ENCODE measurements at regions not wholly inside any gene's neighbourhood (a gene's known extent, or its start where the extent isn't known, plus 50 kb on each side); places are given as distances from the start of the nearest gene placed in this dataset.

DNA sequence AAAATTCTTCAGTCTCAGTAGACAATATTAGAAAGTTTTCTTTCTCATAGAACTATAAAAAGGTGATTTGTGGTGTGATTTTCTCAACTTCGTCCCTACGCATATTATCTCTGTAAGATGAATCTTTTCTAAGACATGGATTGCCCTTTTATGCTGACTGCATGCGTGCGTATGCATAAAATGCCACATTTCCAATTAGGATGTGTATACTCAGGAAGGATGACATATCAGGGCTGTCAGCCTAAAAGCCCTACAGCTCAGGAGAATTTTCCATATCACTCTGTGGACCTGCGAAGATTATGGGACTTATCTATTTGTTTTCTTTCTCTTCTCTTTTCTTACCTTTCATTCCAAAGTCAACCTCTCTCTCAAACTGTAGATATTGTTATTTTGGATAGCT, 166.5 kb upstream of the GPC6 start:
- no peaks in the 10 kb centered on the region for H3K36me3 ChIP-seq
- 90% methylated on average over 5 of the region's 5 CpGs for WGBS
- intact Hi-C loops (cut with DNase I) = no loop called here
- no peaks in the 10 kb centered on the region for H3K9me3 ChIP-seq
- H3K4me1 ChIP-seq (replicated peaks) = no peaks in the 10 kb centered on the region
- no peak overlapping the region for H3K27ac ChIP-seq
- no peak overlapping the region for H3K4me3 ChIP-seq
- no peak for DNase-seq (ENCODE audit: low spot score)
- TF ChIP-seq POLR2A (IDR thresholded peaks at IDR 0.05) (no peak), POLR2AphosphoS5 (IDR thresholded peaks at IDR 0.05) (no peak)
- TF ChIP-seq, protein P1, sequence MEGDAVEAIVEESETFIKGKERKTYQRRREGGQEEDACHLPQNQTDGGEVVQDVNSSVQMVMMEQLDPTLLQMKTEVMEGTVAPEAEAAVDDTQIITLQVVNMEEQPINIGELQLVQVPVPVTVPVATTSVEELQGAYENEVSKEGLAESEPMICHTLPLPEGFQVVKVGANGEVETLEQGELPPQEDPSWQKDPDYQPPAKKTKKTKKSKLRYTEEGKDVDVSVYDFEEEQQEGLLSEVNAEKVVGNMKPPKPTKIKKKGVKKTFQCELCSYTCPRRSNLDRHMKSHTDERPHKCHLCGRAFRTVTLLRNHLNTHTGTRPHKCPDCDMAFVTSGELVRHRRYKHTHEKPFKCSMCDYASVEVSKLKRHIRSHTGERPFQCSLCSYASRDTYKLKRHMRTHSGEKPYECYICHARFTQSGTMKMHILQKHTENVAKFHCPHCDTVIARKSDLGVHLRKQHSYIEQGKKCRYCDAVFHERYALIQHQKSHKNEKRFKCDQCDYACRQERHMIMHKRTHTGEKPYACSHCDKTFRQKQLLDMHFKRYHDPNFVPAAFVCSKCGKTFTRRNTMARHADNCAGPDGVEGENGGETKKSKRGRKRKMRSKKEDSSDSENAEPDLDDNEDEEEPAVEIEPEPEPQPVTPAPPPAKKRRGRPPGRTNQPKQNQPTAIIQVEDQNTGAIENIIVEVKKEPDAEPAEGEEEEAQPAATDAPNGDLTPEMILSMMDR (IDR thresholded peaks at IDR 0.05) = no peak
- H3K27me3 ChIP-seq (replicated peaks; ENCODE audit: insufficient read depth) = no peaks in the 10 kb centered on the region

DNA sequence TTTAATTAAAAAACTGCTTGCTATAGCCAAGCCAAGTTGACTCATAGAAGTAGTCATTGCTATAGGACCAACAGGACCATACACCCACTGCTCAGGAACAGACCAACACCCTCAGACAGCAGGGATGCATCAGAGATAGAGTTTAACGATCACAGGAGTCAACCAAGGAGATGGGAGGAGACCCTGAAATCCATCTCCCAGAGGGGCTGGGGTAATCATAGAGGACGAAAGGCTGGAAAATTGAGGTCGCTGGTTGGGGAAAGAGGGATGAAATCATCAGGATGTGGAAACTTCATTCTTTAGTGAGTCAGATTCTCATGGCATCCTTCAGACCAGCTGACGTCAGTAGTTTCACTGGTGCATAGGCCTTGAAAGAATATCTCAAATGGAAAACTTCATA, 160.4 kb upstream of the GPC6 start:
- 97% methylated on average over 4 of the region's 4 CpGs for WGBS
- no peaks in the 10 kb centered on the region for H3K27me3 ChIP-seq (replicated peaks; ENCODE audit: insufficient read depth)
- H3K27ac ChIP-seq = no peak overlapping the region
- H3K4me3 ChIP-seq = no peak overlapping the region
- no peaks in the 10 kb centered on the region for H3K4me1 ChIP-seq (replicated peaks)
- H3K36me3 ChIP-seq = no peaks in the 10 kb centered on the region
- intact Hi-C loops (cut with DNase I) = no loop called here
- no peaks in the 10 kb centered on the region for H3K9me3 ChIP-seq
- DNase-seq (ENCODE audit: low spot score) = no peak
- TF ChIP-seq POLR2A (IDR thresholded peaks at IDR 0.05) (no peak), POLR2AphosphoS5 (IDR thresholded peaks at IDR 0.05) (no peak)
- TF ChIP-seq, protein P1 (IDR thresholded peaks at IDR 0.05) = no peak

DNA sequence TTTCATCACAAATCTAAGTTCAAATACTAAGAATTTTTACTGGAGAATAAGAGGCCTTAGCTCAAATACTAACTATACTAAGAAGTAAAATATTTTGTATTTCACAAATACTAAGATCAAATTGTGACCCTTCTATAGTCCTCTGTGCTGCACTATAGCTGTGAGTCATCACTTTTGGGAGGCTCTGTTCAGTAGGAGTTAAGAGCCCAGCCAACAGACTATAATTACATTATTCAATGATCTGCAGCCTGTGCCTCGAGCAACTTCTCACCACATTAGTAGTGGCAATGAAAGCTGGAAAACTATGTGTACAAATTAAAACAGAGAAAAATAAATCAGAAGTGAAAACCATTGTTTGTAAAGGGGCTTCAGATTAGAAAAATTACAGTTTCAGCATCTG, 147.3 kb upstream of the GPC6 start:
- no peak for TF ChIP-seq POLR2A (IDR thresholded peaks at IDR 0.05)
- TF ChIP-seq, protein P1 (IDR thresholded peaks at IDR 0.05) = no peak
- TF ChIP-seq POLR2AphosphoS5 (IDR thresholded peaks at IDR 0.05) = no peak
- Histone ChIP-seq H3K4me1 (replicated peaks) (no peaks in the 10 kb centered on the region), H3K27me3 (replicated peaks; ENCODE audit: insufficient read depth) (no peaks in the 10 kb centered on the region), H3K4me3 (no peak overlapping the region), H3K27ac (no peak overlapping the region), H3K9me3 (no peaks in the 10 kb centered on the region), H3K36me3 (no peaks in the 10 kb centered on the region)
- intact Hi-C loops (cut with DNase I) = no loop called here
- WGBS = 74% methylated on average over 1 of the region's 1 CpG
- DNase-seq (ENCODE audit: low spot score) = no peak

DNA sequence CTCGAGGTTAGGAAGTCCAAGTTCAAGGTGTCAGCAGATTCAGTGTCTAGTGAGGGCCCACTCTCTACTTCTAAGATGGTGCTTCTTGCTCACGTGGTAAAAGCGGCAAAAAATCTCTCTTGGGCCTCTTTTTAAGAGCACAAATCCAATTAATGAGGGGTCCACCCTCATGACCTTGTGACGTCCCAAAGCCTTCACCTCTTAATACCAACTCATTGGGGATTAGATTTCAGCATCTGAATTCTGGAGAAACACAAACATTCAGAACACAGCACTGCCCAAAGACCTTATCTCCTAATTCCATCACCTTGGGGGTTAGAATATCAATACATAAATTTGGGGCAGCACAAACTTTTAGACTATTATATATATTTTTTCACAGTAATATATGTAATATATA, 146.4 kb upstream of the GPC6 start:
- intact Hi-C loops (cut with DNase I) = no loop called here
- Histone ChIP-seq H3K9me3 (no peaks in the 10 kb centered on the region), H3K27ac (no peak overlapping the region), H3K4me1 (replicated peaks) (no peaks in the 10 kb centered on the region), H3K36me3 (no peaks in the 10 kb centered on the region), H3K27me3 (replicated peaks; ENCODE audit: insufficient read depth) (no peaks in the 10 kb centered on the region), H3K4me3 (no peak overlapping the region)
- TF ChIP-seq, protein P1 (IDR thresholded peaks at IDR 0.05) = no peak
- TF ChIP-seq POLR2AphosphoS5 (IDR thresholded peaks at IDR 0.05) (no peak), POLR2A (IDR thresholded peaks at IDR 0.05) (no peak)
- no peak for DNase-seq (ENCODE audit: low spot score)
- 79% methylated on average over 4 of the region's 4 CpGs for WGBS

DNA sequence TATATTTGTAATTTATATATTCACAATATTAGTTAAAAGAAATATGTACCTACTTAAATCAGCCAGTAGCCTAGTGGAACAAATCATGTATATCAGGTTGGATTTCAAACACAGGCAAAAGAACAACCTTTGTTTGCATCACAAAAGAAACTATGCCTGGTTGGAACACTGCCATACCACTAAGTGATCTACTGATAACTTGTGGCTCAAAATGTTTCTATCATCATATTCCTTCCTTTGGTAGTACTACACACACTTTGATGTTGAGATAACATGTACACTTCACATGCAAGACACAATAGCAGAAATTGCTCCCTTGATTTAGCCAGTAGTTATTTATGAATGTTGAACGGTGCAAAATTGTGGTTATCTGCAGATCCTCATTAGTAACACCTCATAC, 146.0 kb upstream of the GPC6 start:
- peak; percentile 25 for DNase-seq (ENCODE audit: low spot score)
- Histone ChIP-seq H3K4me1 (replicated peaks) (no peaks in the 10 kb centered on the region), H3K4me3 (no peak overlapping the region), H3K36me3 (no peaks in the 10 kb centered on the region), H3K27ac (no peak overlapping the region), H3K27me3 (replicated peaks; ENCODE audit: insufficient read depth) (no peaks in the 10 kb centered on the region), H3K9me3 (no peaks in the 10 kb centered on the region)
- intact Hi-C loops (cut with DNase I) = no loop called here
- WGBS = 8% methylated on average over 1 of the region's 1 CpG
- TF ChIP-seq POLR2AphosphoS5 (IDR thresholded peaks at IDR 0.05) = peak; percentile 21
- TF ChIP-seq, protein P1 (IDR thresholded peaks at IDR 0.05) = no peak
